SH-SY5Y (cell line): ENCODE measurements at regions not wholly inside any gene's neighbourhood (a gene's known extent, or its start where the extent isn't known, plus 50 kb on each side); places are given as distances from the start of the nearest gene placed in this dataset.

ENCODE experiments used
- GATA2 ChIP-seq: IDR thresholded peaks from 2 replicates; pipeline ENCODE4 v1.6.1; 2011; ENCODE audit warnings: mild to moderate bottlenecking, low read depth, low read length
- GATA3 ChIP-seq: IDR thresholded peaks from 2 replicates; pipeline ENCODE4 v1.6.1; 2011; ENCODE audit warnings: low read depth, mild to moderate bottlenecking, low read length, moderate library complexity

- TF ChIP-seq GATA2 (no peak), GATA3 (no peak)
Observed at GRCh38 chr14:31986405-31986804, 90.7 kb upstream of the ARHGAP5 start.
